DMS79 treated with DMSO at 0.1 percent for 48 hours (cell line): ENCODE measurements at regions not wholly inside any gene's neighbourhood (a gene's known extent, or its start where the extent isn't known, plus 50 kb on each side); places are given as distances from the start of the nearest gene placed in this dataset.
A peak's percentile ranks its signal among the peaks of the same experiment; 100 is the strongest.

Experiments used
- DNase-seq: peaks from one replicate; lab custom pipeline; 2025; lab: John Stamatoyannopoulos, UW

DNA sequence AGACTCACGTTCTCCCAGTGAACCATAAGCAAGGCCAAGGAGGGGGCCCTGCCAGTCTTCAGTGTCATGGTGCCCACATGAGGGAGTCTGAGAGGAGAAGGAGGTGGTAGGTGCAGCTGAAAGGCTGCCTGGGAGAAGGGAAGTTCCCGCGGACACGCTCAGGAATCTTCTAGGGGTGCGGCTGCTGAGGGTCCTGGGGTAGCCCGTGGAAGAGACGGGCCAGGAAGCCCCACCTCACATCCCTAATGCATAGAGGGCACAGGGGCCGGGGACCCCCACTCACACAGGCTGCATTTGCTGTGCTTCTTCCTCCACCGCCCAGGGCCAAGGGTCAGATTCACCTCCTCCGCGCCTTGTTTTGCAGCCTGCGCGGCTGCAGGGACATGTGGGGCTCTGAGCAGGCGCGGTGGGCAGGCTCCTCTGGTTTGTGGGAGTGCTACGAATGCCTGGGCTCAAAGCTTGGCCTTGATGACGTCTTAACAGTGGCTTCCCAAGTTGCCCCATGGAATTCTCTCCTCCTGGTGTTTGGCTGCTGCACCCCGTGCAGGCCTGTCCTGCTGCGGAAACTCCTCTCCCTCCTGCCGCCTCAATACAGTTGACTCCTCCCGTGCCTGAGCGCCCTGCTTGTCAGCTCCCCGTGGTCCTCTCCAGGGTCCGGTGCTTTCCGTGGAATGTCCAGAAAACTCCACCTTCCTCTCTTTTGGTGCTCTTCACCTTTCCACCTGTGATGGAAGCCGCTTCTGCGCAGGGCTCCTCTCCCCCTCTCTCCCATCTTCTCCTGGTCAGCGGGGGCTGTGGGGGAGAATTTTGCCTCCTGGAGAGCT, 95.7 kb downstream of the VAPA start:
- DNase-seq, result no peak

DNA sequence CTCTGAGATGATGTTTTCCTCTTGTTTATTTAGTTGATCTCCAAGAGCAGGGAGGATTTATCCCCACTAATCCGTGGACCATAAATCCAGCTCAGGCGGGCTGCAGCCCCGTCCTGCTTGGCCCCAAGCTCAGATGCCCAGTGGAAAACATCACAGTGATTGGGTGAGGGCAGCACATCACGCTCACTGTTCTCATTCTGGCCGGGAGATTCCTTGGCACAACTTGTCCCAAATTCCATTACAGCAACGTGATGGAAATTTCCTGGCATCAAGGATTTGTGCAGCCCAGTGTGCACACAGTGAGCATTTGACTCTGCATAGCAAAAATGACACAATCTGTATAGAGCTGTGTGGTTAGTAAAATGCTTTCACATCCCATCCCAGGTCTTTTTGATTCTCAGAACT, 96.8 kb downstream of the VAPA start:
- no peak for DNase-seq

DNA sequence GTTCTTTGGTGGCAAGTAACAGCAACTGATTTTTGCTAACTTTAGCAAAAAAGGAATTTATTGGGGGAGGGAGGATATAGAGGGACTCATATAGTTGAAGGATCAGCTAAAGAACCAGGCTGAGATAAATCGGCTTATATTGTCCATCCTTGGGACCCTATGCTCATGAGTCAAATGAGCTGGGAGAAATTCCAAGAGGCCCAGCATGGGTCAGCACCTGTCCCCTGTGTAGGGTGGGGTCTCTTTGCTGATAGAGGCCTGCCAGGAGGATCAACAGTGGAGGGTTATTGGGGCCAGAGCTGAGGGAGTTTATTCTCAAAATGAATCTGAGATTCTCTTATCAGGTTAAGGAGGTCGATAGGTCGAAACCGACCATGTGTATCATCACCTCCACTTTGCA, 97.2 kb downstream of the VAPA start:
- DNase-seq, result no peak

DNA sequence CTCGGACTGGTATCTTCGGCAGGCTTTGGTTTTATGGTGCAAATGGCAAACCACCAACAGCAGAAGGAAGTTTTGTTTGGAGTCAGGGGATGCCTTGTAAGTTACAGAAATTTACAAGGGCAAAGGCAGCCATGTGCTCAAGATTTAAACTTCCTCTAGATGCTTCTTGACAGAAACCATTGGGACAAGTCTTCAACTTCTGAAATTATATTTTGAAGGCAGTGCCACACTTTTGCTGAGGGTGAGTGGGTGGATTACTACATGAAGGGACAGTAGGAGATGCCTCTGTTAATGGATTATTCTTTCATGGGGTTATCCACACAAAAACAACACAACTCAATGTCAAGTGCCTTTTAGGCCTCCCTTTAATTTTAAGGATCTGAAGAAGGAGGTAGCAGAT, 97.9 kb downstream of the VAPA start:
- DNase-seq, result no peak

DNA sequence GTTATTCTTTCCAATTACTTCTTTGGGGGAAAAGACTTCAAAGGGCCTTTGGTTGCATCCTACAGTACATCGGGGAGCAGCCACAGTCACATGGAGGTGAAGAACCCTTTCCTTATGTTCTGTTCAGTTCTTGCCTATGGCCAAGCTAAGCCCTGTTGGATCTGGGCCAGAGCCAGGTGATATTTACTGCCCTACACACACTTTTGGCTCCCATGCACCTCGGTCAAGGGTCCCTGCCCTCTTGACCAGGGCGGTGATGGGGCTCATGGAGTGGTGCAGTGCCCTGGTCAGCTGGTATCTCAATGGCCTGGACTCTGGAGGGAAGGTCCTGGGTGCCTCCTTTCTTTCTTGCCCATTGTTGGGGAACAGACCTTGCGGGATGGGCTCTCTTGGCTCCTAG, 98.7 kb downstream of the VAPA start:
- DNase-seq, result no peak

DNA sequence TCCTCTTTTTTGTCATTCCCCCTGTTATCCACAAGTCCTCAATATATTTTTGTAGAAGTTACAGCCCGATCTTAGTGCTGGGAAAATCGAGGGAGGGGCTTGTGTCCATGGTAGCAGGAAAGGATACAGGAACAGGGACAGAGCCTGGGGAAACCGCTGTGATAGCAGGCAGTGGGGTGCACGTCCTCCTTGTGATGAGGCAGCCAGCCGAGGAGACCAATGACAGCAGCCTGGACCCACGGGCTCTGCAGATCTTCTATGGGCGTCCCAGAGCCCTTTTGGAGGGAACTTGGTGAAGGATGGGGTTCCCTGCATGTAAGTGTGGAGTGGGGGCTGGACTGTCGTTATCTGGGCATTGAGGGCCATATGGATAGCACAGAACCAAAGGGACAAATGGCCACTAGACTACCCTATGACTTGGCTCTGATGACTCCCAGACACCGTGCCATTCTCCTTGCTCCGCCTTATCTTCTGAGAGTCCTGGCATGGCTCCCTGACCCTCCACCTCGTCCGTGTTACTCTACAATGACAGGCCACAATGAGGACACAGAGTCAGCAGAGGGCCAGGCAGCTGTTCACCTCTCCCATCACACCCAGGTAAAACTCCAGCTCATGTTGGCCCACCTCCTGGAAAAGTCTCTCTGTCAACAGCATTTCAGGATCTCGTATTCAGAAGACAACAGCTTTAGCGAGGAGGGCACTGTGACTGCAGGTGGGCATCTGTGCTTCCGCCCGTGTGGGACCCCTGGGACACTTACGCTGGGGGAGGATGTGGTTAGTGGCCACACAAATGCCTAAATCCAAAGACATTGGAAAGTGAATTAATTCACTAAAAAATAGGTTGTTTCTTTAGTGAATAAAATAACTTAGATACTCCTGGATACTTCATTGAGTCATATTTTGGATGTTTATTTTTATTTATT, 100.1 kb downstream of the VAPA start:
- DNase-seq, result no peak

- DNase-seq, result no peak
Observed at GRCh38 chr18:10015288-10015701, 101.5 kb downstream of the VAPA start.

DNA sequence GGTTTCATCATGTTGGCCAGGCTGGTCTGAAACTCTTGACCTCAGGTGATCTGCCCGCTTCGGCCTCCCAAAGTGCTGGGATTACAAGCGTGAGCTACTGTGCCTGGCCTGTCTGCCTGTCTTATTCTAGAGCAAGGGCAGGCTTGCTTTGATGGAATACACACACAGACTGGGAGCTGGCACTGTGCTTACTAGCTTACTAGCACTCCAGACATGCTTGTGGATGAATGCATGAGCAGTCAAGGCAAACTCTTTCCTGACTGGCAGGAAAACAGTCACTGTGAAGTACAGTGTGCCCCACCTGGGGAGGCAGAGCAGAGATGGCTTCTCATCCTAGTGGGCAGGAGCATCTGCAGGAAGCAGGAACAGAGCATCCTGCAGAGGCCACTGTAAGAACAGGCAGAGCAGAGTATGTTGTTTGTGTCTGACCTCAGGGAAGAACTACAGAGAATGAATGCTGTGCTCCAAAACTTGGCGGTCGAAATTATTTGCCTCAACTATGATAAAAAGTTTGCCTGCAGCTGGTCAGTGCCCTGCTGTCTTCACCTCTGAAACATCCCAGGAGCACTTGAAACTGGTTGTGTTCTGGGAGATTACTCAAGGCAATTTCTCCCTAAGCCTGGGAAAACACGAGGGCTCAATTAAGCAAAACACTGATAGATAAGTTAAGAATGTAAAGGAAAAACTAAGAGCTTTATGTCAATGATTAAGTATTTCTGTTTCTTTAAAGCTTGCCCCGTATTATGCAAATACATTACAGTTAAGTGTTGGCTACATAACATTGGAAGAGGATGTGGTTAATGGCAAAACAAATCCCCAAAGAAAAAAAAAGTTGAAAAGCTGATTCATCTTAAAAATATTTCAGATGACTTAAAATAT, 102.4 kb downstream of the VAPA start:
- DNase-seq, result no peak

DNA sequence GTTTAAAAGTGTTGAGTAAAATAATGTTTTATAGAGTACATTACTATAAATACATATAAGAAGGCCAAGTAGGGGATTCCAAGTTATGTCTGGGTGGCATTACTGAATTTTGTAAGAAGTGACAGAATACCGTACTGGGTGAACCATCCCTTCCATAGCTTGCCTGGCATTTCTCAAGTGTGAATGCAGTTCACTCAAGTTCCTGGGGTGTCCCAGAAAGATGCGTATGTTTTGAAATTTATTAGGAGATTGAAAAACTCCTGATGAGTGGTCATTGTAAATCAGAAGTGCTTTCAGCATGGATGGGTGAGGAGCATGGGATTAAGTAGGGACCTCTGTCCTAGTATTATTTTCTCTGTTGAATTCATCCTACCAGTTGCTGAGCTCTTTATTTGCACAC, 103.2 kb downstream of the VAPA start:
- no peak for DNase-seq

DNA sequence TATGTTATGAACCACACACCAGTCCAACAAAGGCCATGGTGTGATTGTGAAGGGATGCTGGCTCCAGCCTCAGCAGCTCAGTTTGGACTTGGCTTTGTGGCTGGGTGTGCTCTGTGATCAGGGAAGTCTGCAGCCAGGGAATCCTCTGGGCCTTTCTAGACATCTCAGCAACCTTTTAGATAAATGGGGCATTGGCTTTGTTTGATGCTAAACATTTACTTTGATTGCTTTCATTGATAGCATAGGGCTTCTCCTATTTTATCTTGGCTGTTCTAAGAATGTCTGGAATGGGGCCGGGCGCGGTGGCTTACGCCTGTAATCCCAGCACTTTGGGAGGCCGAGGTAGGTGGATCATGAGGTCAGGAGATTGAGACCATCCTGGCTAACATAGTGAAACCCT, 104.5 kb downstream of the VAPA start:
- DNase-seq, result no peak

DNA sequence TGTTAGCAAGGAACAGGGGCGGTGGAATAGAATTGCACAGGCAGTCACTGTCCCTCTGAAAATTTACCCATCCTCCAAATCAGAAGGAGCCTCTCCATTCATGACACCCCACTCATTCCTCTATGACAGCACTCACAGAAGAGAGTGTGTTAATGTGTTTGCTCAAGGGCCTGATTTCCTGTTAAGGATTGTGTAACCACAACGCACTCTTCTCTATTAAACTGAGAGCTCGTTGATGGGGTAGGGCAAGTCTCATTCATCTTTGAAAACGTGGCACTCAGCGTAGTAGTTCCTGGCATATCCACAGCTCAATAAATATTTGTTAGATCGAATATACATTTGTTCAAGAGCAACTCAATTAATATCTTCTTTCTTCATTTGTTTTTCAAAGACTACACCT, 106.4 kb downstream of the VAPA start:
- DNase-seq, result peak; percentile 54

GRCh38 chr18:10022365-10022764, 108.5 kb downstream of the VAPA start:
- no peak for DNase-seq

- peak; percentile 28 for DNase-seq
Observed at GRCh38 chr18:10023853-10024570, 110.2 kb downstream of the VAPA start.

GRCh38 chr18:10025711-10026670, 112.2 kb downstream of the VAPA start:
- DNase-seq, result no peak

GRCh38 chr18:10027031-10027430, 113.2 kb downstream of the VAPA start:
- DNase-seq, result no peak

DNA sequence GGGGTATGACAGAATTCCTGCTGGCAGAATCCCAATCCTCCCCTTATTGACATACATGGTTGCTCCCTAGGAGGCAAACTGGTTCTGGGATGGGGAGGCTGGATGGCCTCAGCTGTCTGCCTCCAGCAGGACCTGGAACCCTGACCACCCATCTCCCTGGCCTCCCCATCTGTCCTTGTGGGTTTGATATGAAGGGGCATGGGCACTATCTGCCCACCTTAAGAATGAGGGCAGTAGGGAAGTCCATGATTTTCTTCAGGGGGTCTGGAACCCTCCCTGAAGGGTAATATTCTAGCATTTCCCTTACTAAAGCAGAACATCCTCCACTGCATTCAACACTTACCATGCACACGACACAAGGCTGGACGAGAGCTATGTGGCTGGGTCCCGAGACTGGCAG, 113.6 kb downstream of the VAPA start:
- DNase-seq, result no peak

- DNase-seq, result no peak
Observed at GRCh38 chr18:10029711-10030110, 115.9 kb downstream of the VAPA start.

DNA sequence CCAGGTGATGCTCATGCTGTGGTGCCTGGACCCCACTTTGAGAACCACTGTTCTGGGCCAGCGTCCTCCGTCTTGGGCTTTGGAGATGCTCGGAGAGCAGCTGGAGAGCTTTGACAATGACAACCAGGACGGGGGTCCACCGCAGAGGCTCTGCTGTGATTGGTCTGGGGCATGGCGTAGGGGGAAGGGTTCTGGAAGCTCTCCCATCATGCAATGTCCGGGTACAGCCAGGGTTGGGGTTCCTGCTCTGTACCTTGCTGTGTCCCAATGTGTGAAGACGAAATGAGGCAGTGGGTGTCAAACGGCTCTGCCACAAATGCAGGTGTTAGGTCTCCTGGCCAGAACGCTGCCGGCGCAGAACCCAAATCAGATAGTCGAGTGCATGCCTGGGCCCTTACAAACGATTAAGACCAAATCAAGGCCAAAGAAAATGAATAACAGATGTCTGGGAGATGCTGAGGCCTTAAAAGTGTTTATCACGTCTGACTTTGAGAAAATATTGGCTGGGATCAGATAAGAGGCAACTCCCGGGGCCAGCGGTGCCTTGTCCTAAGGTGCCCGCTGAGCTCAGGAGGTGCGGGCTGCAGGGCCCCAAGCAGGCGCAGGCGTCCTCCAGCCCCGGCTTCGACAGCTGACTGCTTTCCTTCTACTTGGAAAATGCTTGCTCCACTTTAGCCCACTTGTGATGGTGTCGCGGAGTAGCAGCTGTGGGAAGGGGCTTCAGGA, 117.2 kb downstream of the VAPA start:
- DNase-seq, result no peak

GRCh38 chr18:10032331-10033015, 118.7 kb downstream of the VAPA start:
- no peak for DNase-seq
